Activated CD8-positive, alpha-beta memory T cell treated with anti-CD3 and anti-CD28 coated beads for 24 hours (primary cell): ENCODE measurements at regions not wholly inside any gene's neighbourhood (a gene's known extent, or its start where the extent isn't known, plus 50 kb on each side); places are given as distances from the start of the nearest gene placed in this dataset.

Experiments used
- DNase-seq: peaks from one replicate; pipeline ENCODE4 v3.0.0-alpha.2; 2020

GRCh38 chr5:139733698-139734538 lies 61.7 kb upstream of the PSD2 start:
- DNase-seq: no peak

GRCh38 chr5:139734539-139734916 lies 61.1 kb upstream of the PSD2 start:
- no peak for DNase-seq

DNA sequence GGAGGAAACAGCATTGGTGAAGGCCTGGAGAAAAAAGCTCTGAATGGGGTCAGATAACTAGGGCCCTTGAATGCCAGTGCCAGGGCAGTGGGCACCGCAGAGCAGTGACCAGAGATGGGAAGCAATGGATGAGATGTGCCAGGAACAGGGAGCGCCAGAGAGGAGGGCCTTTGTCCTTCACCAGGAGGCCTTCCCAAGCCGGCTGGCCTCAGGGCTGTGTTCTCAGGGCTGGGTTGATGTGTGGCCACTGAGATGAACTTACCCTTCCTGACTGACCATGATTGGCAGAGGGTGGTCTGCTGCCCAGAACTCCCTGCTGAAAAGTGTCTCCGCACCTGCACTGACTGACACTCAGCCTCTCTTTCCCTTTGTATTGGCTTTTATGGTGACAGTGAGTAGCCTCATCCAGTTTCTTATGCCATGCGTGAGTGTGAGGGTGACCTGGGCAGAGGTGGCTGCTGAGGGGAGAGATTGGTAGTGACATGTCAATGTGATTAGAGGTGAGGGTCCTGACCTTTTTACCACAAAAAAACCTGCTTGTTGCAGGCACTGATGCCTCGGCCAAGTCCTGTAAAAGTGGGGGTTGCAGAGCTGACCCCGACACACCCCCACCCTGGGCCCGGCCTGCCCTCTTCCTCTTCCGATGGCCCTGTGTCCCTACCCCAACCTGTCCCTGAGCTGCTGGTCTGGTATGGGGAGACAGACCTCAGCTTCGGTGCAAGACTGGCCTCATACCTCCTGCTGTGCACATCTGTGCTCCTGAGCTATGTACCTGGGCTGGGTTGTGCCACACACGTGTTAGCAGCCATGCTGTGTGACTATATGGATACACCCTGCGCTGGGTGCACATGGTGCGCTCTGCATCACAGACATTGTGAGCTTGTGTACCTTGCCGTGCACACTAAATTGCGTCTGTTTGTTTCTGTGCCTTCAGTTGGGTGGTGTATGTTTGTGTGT lies 57.1 kb upstream of the PSD2 start:
- no peak for DNase-seq

DNA sequence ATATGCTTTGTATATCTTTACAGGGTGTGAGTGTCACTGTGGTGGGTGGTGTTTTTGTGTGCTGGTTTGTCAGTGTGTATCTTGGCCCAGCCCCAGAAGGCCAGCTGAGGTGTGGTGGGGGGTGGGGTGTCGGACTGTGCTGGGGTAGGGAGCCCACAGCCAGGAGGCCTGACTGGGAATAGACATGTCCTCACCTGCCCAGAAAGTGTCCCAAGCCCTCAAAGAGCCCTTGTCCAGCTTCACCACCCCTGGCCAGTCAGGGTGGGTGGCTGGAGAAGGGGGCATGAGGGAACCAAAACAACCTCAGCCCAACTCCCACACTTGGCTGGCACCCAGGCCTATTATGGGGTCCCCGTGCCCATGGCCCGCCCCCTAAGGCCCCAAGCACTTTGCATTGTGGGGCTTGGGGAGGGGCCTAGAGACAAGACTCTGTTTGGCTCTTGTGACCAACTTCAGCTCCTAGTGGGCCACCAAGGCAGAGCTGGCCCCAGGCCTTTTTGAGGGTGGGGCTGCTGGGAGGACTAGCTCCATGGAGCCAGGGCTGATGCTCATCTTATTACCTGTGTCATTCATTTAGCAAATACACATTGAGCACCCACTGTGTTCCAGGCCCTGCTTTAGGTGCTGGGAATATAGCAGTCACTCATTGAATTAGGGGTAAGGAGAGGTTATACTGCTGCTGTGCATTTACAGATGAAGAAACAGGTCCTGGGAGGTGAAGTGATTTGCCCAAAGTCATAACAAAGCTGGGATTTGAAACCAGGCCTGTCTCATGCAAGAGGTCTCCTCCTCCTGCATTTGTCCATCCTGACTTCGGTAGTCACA lies 56.2 kb upstream of the PSD2 start:
- no peak for DNase-seq

- DNase-seq: no peak
Observed at GRCh38 chr5:139740138-139740991, 55.2 kb upstream of the PSD2 start.

DNA sequence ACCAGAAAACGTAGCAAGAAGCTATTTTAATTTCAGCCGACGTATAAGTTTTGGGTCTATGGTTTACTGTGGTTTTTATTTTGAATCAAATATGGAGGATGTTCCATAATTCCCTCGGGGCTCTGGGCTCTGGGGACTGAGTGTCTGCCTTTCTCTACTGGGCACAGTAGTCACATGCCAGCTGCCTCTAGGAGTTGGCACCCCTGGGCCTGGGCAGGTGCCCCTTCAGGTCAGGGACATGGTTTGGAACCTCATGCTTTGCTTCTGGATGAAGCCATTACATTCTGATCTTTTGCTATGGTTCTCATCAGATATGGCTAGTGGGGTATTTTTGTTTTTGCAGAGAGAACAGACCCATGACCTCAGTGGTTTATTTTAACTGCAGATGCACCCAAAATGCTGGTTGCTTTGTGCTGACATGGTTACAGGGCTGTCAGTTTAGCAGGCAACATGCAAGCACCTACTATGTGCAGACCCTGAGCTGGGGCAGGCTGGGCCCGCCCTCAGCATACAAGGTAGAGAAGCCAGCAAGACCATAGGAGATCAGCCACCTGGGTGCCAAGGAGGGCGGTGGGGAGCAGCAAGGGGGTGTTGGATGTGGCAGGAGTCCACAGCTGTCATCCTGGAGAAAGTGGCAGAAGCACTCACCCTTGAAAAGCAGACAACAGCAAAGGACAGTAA lies 54.5 kb upstream of the PSD2 start:
- DNase-seq: no peak

GRCh38 chr5:139741823-139742172 lies 53.8 kb upstream of the PSD2 start:
- no peak for DNase-seq

DNA sequence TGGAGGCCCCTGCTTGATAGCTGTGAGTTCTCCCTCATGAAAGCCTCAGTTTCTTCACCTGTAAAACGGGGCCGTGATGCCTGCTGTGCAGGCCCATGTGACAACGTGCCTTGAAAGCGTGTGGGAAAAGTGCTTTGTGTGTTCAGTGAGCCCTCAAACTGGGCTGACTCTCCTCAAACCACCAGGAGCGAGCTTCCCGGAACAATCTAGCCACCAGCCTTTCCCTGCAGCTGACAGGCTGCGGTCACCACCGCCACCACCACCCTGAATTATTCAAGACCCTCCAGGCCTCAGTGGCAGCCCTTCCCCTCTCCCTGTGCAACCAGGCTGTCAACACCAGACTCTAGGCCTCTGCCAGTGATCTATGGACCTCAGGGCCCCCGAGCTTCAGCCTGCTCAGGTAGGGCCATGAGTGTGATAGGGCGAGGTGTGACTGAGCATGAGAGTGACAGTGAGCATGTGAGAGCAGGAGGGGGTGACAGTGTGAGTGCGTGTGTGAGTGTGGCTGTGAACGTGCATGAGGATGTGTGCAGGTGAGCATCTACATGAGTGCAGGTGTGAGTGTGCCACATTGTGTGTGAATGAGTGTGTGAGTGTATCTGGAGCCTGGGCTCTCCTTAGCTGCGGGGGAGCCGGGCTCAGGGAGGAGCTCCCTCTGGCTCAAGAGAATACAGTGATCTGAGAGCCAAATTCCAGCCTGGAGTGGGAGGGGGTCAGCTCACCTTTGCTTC lies 53.3 kb upstream of the PSD2 start:
- DNase-seq: no peak

DNA sequence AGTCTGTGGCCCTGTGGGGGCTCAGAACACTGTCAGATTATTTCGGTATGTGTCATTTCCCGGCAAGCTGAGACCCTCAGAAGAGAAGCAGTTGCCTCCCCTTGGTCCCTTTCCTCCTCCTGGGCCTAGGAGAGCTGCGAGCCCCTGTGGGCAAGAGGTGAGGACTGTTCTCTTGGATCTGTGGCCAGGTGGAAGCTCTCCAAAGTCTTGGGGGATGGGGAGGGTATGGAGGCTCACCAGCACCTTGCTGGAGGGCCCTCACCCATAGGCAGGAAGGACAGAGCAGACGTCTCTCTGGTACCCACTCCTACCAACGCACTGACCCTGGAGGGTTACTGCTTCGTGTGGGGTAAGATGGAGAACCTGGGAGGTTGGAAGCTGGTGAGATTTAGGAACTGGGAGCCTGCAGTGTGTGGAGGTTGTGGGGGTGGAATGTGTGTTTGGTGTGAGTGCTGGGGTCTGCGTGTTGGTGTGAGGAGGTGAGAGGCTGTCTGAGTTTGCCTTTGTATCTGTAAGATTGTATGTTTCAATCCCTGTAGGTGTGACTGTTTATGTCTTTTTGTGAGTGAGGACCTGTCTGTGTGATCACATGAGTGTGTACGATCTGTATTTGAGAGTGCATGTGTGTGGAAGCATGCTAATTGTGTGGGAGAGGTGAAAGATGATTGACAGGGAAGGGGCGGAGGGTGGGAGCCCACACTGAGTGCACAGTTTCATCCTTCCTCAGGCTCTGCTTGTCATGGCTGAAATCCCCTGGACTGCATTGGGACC lies 52.4 kb upstream of the PSD2 start:
- no peak for DNase-seq

- DNase-seq: no peak
Observed at GRCh38 chr5:139743804-139744203, 51.8 kb upstream of the PSD2 start.

DNA sequence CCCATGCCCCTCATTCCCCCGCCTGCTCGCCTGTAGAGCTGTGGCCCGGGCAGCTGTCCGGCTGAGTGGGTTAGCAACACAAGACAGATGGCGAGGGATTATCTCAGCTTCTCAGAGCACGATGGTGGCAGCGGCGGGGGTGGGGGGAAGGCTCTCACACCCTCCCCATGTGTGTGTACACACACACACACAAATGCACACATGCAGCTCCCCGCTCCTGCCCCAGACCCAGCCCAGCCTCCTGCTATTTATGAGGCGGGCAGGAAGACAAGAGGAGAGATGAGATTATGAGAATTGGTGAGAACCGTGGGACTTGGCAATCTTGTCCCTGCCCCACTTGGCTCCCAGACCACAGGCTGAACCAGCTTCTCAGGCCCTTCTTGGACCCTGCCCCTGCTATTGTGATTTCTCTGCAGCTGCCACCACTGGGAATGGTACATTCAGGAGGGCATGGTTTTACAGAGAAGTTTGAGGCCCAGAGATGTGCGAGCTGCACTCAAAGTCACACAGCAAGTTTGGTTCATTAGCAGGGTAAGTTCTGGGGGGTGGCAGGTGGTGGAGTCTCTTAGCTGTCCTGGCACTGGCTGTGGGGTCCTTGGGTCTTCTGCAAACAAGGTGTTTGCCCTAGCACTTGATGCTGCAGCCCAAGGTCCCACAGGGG lies 51.0 kb upstream of the PSD2 start:
- DNase-seq: no peak

DNA sequence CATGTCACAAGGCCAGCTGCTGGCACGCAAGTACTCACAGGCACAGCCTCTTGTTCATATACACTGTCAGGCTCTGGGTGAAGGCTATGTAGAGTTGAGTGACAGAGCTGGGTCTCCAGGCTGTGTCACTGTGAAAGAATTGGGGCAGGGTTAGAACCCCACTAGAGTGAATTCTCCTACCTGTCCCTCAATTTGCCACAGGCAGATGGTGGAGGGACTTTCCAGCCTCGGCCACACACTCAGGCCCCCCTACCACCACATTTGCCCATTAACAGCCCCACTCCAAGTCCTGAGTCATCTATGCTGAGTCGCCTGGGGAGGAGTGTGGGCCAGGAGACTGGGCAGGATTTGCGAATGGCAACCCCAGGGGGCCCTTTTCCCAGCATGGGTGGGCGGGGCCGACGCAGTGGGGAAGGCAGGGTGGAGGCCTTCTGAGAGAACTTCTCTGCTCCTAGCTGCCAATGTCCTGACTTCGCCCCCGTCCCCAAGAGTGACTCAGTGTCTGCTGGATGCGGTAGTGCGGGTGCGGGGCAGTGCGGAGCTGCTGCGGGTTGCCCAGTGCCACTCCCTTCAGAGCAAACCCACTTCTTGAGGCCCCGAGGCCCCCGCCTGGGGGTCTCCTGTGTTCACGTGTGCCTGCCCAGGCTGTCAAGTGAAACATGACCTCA lies 50.3 kb upstream of the PSD2 start:
- DNase-seq: no peak

GRCh38 chr5:139745800-139746690 lies 49.6 kb upstream of the PSD2 start:
- DNase-seq: peak; percentile 79
